Ascending aorta (tissue), 2 donors: ENCODE measurements at regions not wholly inside any gene's neighbourhood (a gene's known extent, or its start where the extent isn't known, plus 50 kb on each side); places are given as distances from the start of the nearest gene placed in this dataset.
"Not testable (repeated sequence)": the region's sequence is repeated elsewhere in the genome, so short reads cannot be mapped to it uniquely, and the experiment has no call there.

Source experiments
- DNase-seq, 2 donors: peaks; one replicate each; pipeline ENCODE4 v3.0.0-alpha.2; 2019; ENCODE audit warnings: low spot score in 2 of 2
- H3K27ac ChIP-seq, 2 donors: fragments of 200-600 bp; sonication (generic); one replicate each; pipeline ENCODE4 v1.5.1; 2016 to 2017; ENCODE audit warnings: mild to moderate bottlenecking in 1 of 2
- H3K27me3 ChIP-seq: fragments of 200-600 bp; sonication (generic); one replicate; pipeline ENCODE4 v1.5.1; 2017
- H3K36me3 ChIP-seq, 2 donors: fragments of 200-600 bp; sonication (generic); one replicate each; pipeline ENCODE4 v1.5.1; 2016
- H3K4me1 ChIP-seq, 2 donors: fragments of 200-600 bp; sonication (generic); one replicate each; pipeline ENCODE4 v1.5.1; 2016 to 2017; ENCODE audit warnings: mild to moderate bottlenecking in 1 of 2
- H3K4me3 ChIP-seq, 2 donors: fragments of 200-600 bp; sonication (generic); one replicate each; pipeline ENCODE4 v1.5.1; 2016 to 2017; ENCODE audit warnings: mild to moderate bottlenecking in 1 of 2
- H3K9me3 ChIP-seq, 2 donors: fragments of 200-600 bp; sonication (generic); one replicate each; pipeline ENCODE4 v1.5.1; 2016
- CTCF ChIP-seq, 3 experiments: fragments of 200-600 bp in 2 of 3; fragments of 450-650 bp in 1 of 3; sonication (generic) in 2 of 3; IDR thresholded peaks; one replicate each; pipeline ENCODE4 v1.5.1; 2016 to 2019; ENCODE audit warnings: antibody characterized with exemption in 3 of 3, mild to moderate bottlenecking in 1 of 3, moderate library complexity in 1 of 3
- intact Hi-C: fragments of 100-400 bp; cut with DNase I; formaldehyde crosslinking; loops from one replicate; pipeline ENCODE4 v1.15.1; 2023

DNA sequence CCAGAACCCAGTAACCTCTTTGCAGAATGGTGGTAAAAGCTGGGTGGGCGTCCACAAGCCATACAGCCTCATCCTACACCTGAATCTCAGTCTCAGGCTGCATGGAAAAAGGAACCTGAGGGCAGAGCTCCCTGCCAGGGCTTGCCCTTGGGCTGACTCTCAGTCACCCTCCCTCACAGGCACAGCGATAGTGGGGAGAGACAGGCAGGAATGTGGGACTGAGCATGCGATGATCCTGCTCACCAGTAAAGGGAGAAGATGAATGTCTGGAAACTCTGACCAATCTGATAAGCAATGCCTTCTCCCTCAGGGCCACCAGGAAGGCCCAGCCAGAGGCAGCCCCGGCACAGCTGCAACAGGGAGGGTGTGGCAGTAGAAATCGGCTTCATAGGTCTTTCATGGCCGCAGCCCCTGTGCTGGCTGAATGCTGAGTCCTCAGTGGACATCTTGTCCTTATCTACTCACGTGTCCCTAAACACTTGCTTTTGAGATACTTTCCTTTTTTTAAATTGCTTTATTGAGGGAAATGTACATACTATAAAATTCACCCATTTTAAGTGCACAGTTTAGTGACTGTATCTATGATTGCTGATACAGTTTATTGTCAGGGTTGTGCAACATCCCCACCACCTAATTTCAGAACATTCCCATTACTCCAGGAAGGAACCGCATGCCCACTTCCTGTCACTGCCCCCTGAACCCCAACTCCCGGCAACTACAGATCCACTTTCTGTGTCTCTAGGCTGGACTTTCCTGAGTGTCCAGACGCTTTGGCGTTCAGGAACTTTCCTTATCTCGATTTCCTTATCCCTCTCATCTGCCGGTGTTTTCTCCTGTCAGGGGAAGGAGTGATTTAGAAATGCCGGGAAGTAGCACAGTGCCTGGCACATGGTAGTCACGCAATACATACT lies 258.1 kb downstream of the PCNX1 start:
- H3K4me3 ChIP-seq: no peak overlapping the region
- DNase-seq: no peak
- H3K36me3 ChIP-seq: no peaks in the 10 kb centered on the region
- no peaks in the 10 kb centered on the region for H3K9me3 ChIP-seq
- no peaks in the 10 kb centered on the region for H3K27me3 ChIP-seq
- H3K4me1 ChIP-seq: no peaks in the 10 kb centered on the region
- TF ChIP-seq CTCF (IDR thresholded peaks at IDR 0.05): no peak
- H3K27ac ChIP-seq: no peak overlapping the region
- intact Hi-C loops: no loop called here

GRCh38 chr14:71166180-71166837 lies 259.1 kb downstream of the PCNX1 start:
- H3K27ac ChIP-seq: no peak overlapping the region
- DNase-seq: no peak
- peak; percentile 27 to 63 (median 35) for TF ChIP-seq CTCF (IDR thresholded peaks at IDR 0.05)

DNA sequence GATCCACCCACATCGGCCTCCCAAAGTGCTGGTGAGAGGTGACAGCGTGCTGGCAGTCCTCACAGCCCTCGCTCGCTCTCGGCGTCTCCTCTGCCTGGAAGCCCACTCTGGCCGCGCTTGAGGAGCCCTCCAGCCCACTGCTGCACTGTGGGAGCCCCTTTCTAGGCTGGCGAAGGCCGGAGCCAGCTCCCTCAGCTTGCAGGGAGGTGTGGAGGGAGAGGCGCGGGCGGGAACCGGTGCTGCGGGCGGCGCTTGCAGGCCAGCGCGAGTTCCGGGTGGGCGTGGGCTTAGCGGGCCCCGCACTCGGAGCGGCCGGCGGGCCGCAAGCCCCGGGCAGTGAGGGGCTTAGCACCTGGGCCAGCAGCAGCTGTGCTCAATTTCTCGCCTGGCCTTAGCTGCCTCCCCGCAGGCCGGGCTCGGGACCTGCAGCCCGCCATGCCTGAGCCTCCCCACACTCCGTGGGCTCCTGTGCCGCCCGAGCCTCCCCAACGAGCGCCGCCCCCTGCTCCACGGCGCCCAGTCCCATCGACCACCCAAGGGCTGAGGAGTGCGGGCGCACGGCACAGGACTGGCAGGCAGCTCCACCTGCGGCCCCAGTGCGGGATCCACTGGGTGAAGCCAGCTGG lies 260.2 kb downstream of the PCNX1 start:
- H3K36me3 ChIP-seq, H3K4me3 ChIP-seq, H3K27me3 ChIP-seq, H3K9me3 ChIP-seq, H3K27ac ChIP-seq, intact Hi-C loops, H3K4me1 ChIP-seq, DNase-seq: not testable (repeated sequence)

More at GRCh38 chr14:71166180-71166837, 259.1 kb downstream of the PCNX1 start:
- H3K36me3 ChIP-seq: no peaks in the 10 kb centered on the region
- no peak overlapping the region for H3K4me3 ChIP-seq
- H3K4me1 ChIP-seq: no peaks in the 10 kb centered on the region
- H3K9me3 ChIP-seq: no peaks in the 10 kb centered on the region
- intact Hi-C loops: no loop called here
- no peaks in the 10 kb centered on the region for H3K27me3 ChIP-seq

- H3K27ac ChIP-seq, H3K27me3 ChIP-seq, H3K4me3 ChIP-seq, H3K36me3 ChIP-seq, H3K9me3 ChIP-seq, intact Hi-C loops, H3K4me1 ChIP-seq, DNase-seq: not testable (repeated sequence)
Measured at GRCh38 chr14:71168161-71168560, 260.9 kb downstream of the PCNX1 start.

DNA sequence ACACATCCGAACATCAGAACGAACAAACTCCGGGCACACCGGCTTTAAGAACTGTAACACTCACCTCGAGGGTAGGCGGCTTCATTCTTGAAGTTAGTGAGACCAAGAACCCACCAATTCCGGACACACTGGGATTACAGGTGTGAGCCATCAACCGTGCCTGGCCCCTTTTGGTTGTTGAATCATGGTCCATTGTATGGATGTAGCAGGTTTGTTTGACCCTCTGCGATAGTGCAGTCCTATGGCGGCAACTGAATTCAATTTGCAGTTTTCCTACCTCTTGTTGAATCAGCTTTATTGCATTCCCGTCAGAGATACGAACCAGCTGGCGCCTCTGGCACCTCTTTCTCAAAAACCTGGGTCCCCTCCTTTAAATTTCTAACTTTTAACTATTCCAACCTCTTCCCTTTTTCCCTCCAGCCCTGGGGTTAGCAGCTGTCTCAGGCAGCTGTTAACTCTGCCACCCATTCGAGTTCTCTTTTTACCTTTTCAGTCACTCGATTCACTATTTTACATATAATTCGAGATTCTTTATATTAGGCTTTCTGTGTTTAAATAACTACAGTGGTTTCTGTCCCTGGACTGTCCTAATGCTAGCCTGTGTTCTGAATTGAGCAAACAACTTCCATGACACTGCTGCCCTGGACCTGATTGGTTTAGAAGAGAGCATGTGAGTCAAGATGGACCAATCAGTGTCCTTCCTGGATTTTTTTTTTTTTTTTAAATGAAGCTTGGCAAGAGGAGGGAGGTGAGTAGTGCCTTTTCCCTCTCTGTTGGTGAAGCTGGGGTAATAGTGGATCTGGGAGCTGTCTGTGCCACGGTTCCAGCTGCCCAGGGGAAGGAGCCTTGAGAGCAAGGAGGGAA lies 261.5 kb downstream of the PCNX1 start:
- Histone ChIP-seq H3K9me3 (no peaks in the 10 kb centered on the region), H3K4me1 (no peaks in the 10 kb centered on the region), H3K4me3 (no peak overlapping the region), H3K27ac (no peak overlapping the region), H3K36me3 (no peaks in the 10 kb centered on the region), H3K27me3 (no peaks in the 10 kb centered on the region)
- no peak for DNase-seq
- TF ChIP-seq CTCF (IDR thresholded peaks at IDR 0.05): no peak
- intact Hi-C loops: no loop called here

DNA sequence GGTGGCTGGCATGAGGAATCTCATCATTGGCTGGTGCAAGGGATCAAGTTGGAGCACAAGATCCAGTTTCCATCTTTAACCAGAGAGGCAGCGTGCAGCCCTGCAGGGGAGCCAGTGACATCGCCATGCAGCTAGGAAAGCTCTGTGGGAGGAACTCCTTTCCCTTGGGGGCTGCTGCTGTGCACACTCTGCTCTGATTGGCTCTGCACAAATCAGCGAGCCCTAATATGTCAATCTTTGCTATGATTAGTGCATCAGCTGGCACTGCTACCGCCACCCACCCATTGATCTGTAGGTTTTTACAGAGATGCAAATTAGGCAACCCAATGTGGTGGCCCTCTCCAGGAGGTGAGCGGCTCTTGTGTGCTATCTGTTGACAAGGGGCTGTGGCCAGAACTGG lies 262.6 kb downstream of the PCNX1 start:
- H3K4me1 ChIP-seq: no peaks in the 10 kb centered on the region
- TF ChIP-seq CTCF (IDR thresholded peaks at IDR 0.05): no peak
- H3K9me3 ChIP-seq: no peaks in the 10 kb centered on the region
- intact Hi-C loops: no loop called here
- H3K27me3 ChIP-seq: no peaks in the 10 kb centered on the region
- no peak overlapping the region for H3K27ac ChIP-seq
- no peaks in the 10 kb centered on the region for H3K36me3 ChIP-seq
- no peak for DNase-seq
- H3K4me3 ChIP-seq: no peak overlapping the region
